Liver (tissue), 3 donors: ENCODE measurements at regions not wholly inside any gene's neighbourhood (a gene's known extent, or its start where the extent isn't known, plus 50 kb on each side); places are given as distances from the start of the nearest gene placed in this dataset.

Experiments
- FOXA1 ChIP-seq: IDR thresholded peaks from 2 replicates; pipeline ENCODE4 v1.6.1; 2016; ENCODE audit warnings: antibody characterized with exemption
- GABPA ChIP-seq, 2 donors: IDR thresholded peaks in 1 of 2; conservative IDR thresholded peaks in 1 of 2; 2 replicates each; pipeline ENCODE4 v1.6.1; 2016; ENCODE audit warnings: antibody characterized with exemption in 2 of 2, mild to moderate bottlenecking in 1 of 2, moderate library complexity in 1 of 2
- HNF4G ChIP-seq: IDR thresholded peaks from 2 replicates; pipeline ENCODE4 v1.6.1; 2016; ENCODE audit warnings: antibody characterized with exemption
- JUND ChIP-seq, 2 donors: IDR thresholded peaks; 2 replicates each; pipeline ENCODE4 v1.6.1; 2016; ENCODE audit warnings: antibody characterized with exemption in 2 of 2
- RAD21 ChIP-seq, 2 donors: IDR thresholded peaks; 2 replicates each; pipeline ENCODE4 v1.6.1; 2016; ENCODE audit warnings: antibody characterized with exemption in 2 of 2, mild to moderate bottlenecking in 2 of 2
- SP1 ChIP-seq: IDR thresholded peaks from 2 replicates; pipeline ENCODE4 v1.6.1; 2018; ENCODE audit warnings: antibody characterized with exemption, mild to moderate bottlenecking
- TAF1 ChIP-seq: conservative IDR thresholded peaks from 2 replicates; pipeline ENCODE4 v1.6.1; 2016; ENCODE audit warnings: antibody characterized with exemption, mild to moderate bottlenecking
- TF ChIP-seq, protein P1 (sequence below): fragments of 150-350 bp; IDR thresholded peaks from 2 replicates; pipeline ENCODE4 v1.5.1; 2017; ENCODE audit warnings: improper control_type of control experiment, low read depth, low read length; ENCODE audit not compliant: missing input control
- TF ChIP-seq, protein P2 (sequence below): IDR thresholded peaks from 2 replicates; pipeline ENCODE4 v1.6.1; 2016; ENCODE audit warnings: antibody characterized with exemption
- TF ChIP-seq, protein P3 (sequence below): IDR thresholded peaks from 2 replicates; pipeline ENCODE4 v1.6.1; 2016; ENCODE audit warnings: antibody characterized with exemption
- TF ChIP-seq, protein P4 (sequence below): IDR thresholded peaks from 2 replicates; pipeline ENCODE4 v1.6.1; 2016; ENCODE audit warnings: antibody characterized with exemption
- donor health status: healthy.
- donor health status: healthy.

DNA sequence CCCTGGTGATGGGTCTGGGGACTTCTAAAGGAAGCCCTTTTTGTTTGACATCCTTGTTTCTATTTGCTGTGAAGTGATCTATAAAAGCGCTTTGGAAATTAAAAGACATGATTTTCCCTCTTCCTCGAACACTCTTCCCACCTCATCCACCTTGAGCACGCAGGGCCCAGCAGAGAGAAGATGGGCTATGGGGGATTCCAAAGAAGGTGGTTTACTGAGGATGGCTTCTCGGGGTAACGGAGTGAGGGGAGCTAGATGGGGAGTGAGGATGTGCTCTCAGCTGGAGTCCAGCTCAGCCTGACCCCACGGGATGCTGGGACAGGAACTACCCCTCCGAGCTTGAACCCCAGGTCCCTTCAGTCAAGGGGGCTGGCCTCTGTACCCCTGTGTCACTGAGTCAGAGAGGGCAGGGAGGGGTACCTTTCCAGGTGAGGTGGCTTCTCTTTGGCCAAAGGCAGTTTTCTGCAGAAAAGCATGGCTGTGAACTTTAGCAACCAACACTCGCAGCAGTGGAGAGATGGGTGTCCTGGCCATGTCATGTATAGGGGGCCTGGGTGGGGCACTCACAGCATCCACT is 180.7 kb upstream of the SMAD3 start:
- TF ChIP-seq, protein P1, sequence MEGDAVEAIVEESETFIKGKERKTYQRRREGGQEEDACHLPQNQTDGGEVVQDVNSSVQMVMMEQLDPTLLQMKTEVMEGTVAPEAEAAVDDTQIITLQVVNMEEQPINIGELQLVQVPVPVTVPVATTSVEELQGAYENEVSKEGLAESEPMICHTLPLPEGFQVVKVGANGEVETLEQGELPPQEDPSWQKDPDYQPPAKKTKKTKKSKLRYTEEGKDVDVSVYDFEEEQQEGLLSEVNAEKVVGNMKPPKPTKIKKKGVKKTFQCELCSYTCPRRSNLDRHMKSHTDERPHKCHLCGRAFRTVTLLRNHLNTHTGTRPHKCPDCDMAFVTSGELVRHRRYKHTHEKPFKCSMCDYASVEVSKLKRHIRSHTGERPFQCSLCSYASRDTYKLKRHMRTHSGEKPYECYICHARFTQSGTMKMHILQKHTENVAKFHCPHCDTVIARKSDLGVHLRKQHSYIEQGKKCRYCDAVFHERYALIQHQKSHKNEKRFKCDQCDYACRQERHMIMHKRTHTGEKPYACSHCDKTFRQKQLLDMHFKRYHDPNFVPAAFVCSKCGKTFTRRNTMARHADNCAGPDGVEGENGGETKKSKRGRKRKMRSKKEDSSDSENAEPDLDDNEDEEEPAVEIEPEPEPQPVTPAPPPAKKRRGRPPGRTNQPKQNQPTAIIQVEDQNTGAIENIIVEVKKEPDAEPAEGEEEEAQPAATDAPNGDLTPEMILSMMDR = no peak
- TF ChIP-seq TAF1 (no peak), RAD21 (IDR thresholded peaks at IDR 0.05) (no peak), FOXA1 (no peak), SP1 (no peak), GABPA (IDR thresholded peaks at IDR 0.05 in 1 of 2, conservative IDR thresholded peaks at IDR 0.05 in 1 of 2) (no peak), JUND (IDR thresholded peaks at IDR 0.05) (no peak), HNF4G (no peak)
- TF ChIP-seq, protein P2, sequence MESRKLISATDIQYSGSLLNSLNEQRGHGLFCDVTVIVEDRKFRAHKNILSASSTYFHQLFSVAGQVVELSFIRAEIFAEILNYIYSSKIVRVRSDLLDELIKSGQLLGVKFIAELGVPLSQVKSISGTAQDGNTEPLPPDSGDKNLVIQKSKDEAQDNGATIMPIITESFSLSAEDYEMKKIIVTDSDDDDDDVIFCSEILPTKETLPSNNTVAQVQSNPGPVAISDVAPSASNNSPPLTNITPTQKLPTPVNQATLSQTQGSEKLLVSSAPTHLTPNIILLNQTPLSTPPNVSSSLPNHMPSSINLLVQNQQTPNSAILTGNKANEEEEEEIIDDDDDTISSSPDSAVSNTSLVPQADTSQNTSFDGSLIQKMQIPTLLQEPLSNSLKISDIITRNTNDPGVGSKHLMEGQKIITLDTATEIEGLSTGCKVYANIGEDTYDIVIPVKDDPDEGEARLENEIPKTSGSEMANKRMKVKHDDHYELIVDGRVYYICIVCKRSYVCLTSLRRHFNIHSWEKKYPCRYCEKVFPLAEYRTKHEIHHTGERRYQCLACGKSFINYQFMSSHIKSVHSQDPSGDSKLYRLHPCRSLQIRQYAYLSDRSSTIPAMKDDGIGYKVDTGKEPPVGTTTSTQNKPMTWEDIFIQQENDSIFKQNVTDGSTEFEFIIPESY = no peak
- TF ChIP-seq, protein P3, sequence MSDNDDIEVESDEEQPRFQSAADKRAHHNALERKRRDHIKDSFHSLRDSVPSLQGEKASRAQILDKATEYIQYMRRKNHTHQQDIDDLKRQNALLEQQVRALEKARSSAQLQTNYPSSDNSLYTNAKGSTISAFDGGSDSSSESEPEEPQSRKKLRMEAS = no peak
- TF ChIP-seq, protein P4, sequence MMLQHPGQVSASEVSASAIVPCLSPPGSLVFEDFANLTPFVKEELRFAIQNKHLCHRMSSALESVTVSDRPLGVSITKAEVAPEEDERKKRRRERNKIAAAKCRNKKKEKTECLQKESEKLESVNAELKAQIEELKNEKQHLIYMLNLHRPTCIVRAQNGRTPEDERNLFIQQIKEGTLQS = no peak
